ENCODE measurements at regions not wholly inside any gene's neighbourhood (a gene's known extent, or its start where the extent isn't known, plus 50 kb on each side); places are given as distances from the start of the nearest gene placed in this dataset.
"Not testable (repeated sequence)": the region's sequence is repeated elsewhere in the genome, so short reads cannot be mapped to it uniquely, and the experiment has no call there.

GRCh38 chr2:153299809-153300208, 178.8 kb downstream of the RPRM start:
- no peak for DNase-seq (ENCODE audit: low spot score)

- no peak for DNase-seq (ENCODE audit: low spot score)
Measured at GRCh38 chr2:153299217-153299616, 179.3 kb downstream of the RPRM start.

GRCh38 chr2:153294199-153294786, 184.3 kb downstream of the RPRM start:
- DNase-seq (ENCODE audit: low spot score) = no peak

- no peak for DNase-seq (ENCODE audit: low spot score)
Measured at GRCh38 chr2:153291718-153292117, 186.8 kb downstream of the RPRM start.

- DNase-seq (ENCODE audit: low spot score) = no peak
Measured at GRCh38 chr2:153287109-153287801, 191.3 kb downstream of the RPRM start.

GRCh38 chr2:153268941-153269461, 209.6 kb downstream of the RPRM start:
- DNase-seq (ENCODE audit: low spot score) = no peak

- DNase-seq (ENCODE audit: low spot score) = not testable (repeated sequence)
Measured at GRCh38 chr2:153256876-153257275, 221.7 kb downstream of the RPRM start.

- DNase-seq (ENCODE audit: low spot score) = not testable (repeated sequence)
Measured at GRCh38 chr2:153246636-153247035, 231.9 kb downstream of the RPRM start.

GRCh38 chr2:153235516-153235915, 243.0 kb downstream of the RPRM start:
- DNase-seq (ENCODE audit: low spot score) = no peak

- DNase-seq (ENCODE audit: low spot score) = no peak
Measured at GRCh38 chr2:153232464-153232863, 246.1 kb downstream of the RPRM start.

- no peak for DNase-seq (ENCODE audit: low spot score)
Measured at GRCh38 chr2:153230977-153231376, 247.6 kb downstream of the RPRM start.

GRCh38 chr2:153228904-153229303, 249.7 kb downstream of the RPRM start:
- DNase-seq (ENCODE audit: low spot score) = no peak

GRCh38 chr2:153227981-153228380, 250.6 kb downstream of the RPRM start:
- no peak for DNase-seq (ENCODE audit: low spot score)

GRCh38 chr2:153222231-153223165, 256.1 kb downstream of the RPRM start:
- DNase-seq (ENCODE audit: low spot score) = no peak

- DNase-seq (ENCODE audit: low spot score) = no peak
Measured at GRCh38 chr2:153221506-153221905, 257.1 kb downstream of the RPRM start.

GRCh38 chr2:153221087-153221486, 257.5 kb downstream of the RPRM start:
- DNase-seq (ENCODE audit: low spot score) = no peak

- DNase-seq (ENCODE audit: low spot score) = no peak
Measured at GRCh38 chr2:153218851-153219250, 259.7 kb downstream of the RPRM start.

- DNase-seq (ENCODE audit: low spot score) = no peak
Measured at GRCh38 chr2:153214337-153214736, 264.2 kb downstream of the RPRM start.

GRCh38 chr2:153213022-153213421, 265.5 kb downstream of the RPRM start:
- DNase-seq (ENCODE audit: low spot score) = no peak

- no peak for DNase-seq (ENCODE audit: low spot score)
Measured at GRCh38 chr2:153197402-153198386, 280.9 kb downstream of the RPRM start.

- DNase-seq (ENCODE audit: low spot score) = no peak
Measured at GRCh38 chr2:153196378-153197058, 282.0 kb downstream of the RPRM start.
